GM10266 (cell line): ENCODE measurements at regions not wholly inside any gene's neighbourhood (a gene's known extent, or its start where the extent isn't known, plus 50 kb on each side); places are given as distances from the start of the nearest gene placed in this dataset.

ENCODE experiments used
- DNase-seq: peaks from one replicate; pipeline ENCODE4 v3.0.0; 2012; ENCODE audit errors: extremely low spot score
- CTCF ChIP-seq: IDR thresholded peaks from 2 replicates; pipeline ENCODE4 v1.5.1; 2012; ENCODE audit warnings: mild to moderate bottlenecking, low read depth; ENCODE audit not compliant: control insufficient read depth, insufficient read depth; ENCODE audit errors: missing control alignments

GRCh38 chr18:22088996-22089640 is 80.3 kb upstream of the GATA6 start:
- no peak for TF ChIP-seq CTCF
- no peak for DNase-seq

- no peak for TF ChIP-seq CTCF
- DNase-seq: no peak
These were observed 78.0 kb upstream of the GATA6 start for GRCh38 chr18:22091341-22091740.

GRCh38 chr18:22093731-22094357 is 75.5 kb upstream of the GATA6 start:
- no peak for TF ChIP-seq CTCF
- no peak for DNase-seq

GRCh38 chr18:22094358-22094734 is 75.0 kb upstream of the GATA6 start:
- DNase-seq: no peak
- no peak for TF ChIP-seq CTCF

GRCh38 chr18:22098563-22098989 is 70.8 kb upstream of the GATA6 start:
- no peak for TF ChIP-seq CTCF
- DNase-seq: no peak

- DNase-seq: no peak
These were observed 69.5 kb upstream of the GATA6 start for GRCh38 chr18:22099925-22100324.

More at GRCh38 chr18:22099925-22100324, 69.5 kb upstream of the GATA6 start:
- TF ChIP-seq CTCF: no peak
